Loucy (cell line): ENCODE measurements at regions not wholly inside any gene's neighbourhood (a gene's known extent, or its start where the extent isn't known, plus 50 kb on each side); places are given as distances from the start of the nearest gene placed in this dataset.

Source experiments
- EZH2phosphoT487 ChIP-seq: fragments of 200-600 bp; IDR thresholded peaks from 2 replicates; pipeline ENCODE4 v1.6.1; 2018; ENCODE audit warnings: antibody characterized with exemption, mild to moderate bottlenecking, moderate library complexity, borderline replicate concordance
- TF ChIP-seq, protein P1 (sequence below): fragments of 200-600 bp; sonication (generic); conservative IDR thresholded peaks from 2 replicates; pipeline ENCODE4 v1.5.1; 2014; ENCODE audit warnings: mild to moderate bottlenecking, antibody characterized with exemption, low read length

DNA sequence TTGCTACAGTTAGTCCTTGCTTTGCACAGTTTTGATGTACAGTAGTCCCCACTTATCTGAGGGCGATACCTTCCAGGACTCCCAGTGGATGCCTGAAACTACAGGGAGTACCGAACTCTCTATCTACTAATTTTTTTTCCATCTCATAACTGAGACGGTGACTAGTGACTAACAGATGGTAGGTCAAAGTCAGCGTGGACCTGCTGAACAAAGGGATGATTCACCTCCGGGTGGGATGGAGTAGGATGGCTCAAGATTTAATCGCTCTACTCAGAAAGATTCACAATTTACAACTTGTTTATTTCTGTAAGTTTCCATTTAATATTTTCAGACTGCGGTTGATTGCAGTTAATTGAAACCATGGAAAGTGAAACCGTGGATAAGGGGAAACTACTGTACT is 655.8 kb downstream of the ZNF674 start:
- TF ChIP-seq, protein P1, sequence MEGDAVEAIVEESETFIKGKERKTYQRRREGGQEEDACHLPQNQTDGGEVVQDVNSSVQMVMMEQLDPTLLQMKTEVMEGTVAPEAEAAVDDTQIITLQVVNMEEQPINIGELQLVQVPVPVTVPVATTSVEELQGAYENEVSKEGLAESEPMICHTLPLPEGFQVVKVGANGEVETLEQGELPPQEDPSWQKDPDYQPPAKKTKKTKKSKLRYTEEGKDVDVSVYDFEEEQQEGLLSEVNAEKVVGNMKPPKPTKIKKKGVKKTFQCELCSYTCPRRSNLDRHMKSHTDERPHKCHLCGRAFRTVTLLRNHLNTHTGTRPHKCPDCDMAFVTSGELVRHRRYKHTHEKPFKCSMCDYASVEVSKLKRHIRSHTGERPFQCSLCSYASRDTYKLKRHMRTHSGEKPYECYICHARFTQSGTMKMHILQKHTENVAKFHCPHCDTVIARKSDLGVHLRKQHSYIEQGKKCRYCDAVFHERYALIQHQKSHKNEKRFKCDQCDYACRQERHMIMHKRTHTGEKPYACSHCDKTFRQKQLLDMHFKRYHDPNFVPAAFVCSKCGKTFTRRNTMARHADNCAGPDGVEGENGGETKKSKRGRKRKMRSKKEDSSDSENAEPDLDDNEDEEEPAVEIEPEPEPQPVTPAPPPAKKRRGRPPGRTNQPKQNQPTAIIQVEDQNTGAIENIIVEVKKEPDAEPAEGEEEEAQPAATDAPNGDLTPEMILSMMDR = no peak
- no peak for TF ChIP-seq EZH2phosphoT487
